ENCODE measurements at regions not wholly inside any gene's neighbourhood (a gene's known extent, or its start where the extent isn't known, plus 50 kb on each side); places are given as distances from the start of the nearest gene placed in this dataset.
"Not testable (repeated sequence)": the region's sequence is repeated elsewhere in the genome, so short reads cannot be mapped to it uniquely, and the experiment has no call there.

GRCh38 chr3:6491768-6492167 is 369.1 kb upstream of the GRM7 start:
- no peak overlapping the region for H3K4me3 ChIP-seq (ENCODE audit: low read depth, low read length)
- no peaks in the 10 kb centered on the region for H3K36me3 ChIP-seq (replicated peaks)
- no peak for DNase-seq
- no peak for TF ChIP-seq CTCF (IDR thresholded peaks at IDR 0.05; ENCODE audit: low read depth, low read length, missing control alignments)
- H3K27ac ChIP-seq: no peak overlapping the region
- no peaks in the 10 kb centered on the region for H3K27me3 ChIP-seq (replicated peaks)
- in situ Hi-C loops (cut with HindIII; ENCODE audit: low pct_ligation_motif_present, low sequenced_read_pairs): no loop called here

- H3K4me3 ChIP-seq (ENCODE audit: low read depth, low read length): no peak overlapping the region
- no peak for DNase-seq
- no peak overlapping the region for H3K27ac ChIP-seq
- in situ Hi-C loops (cut with HindIII; ENCODE audit: low pct_ligation_motif_present, low sequenced_read_pairs): no loop called here
- no peaks in the 10 kb centered on the region for H3K36me3 ChIP-seq (replicated peaks)
- H3K27me3 ChIP-seq (replicated peaks): no peaks in the 10 kb centered on the region
- no peak for TF ChIP-seq CTCF (IDR thresholded peaks at IDR 0.05; ENCODE audit: low read depth, low read length, missing control alignments)
Measured at GRCh38 chr3:6492306-6492705, 368.6 kb upstream of the GRM7 start.

GRCh38 chr3:6498944-6499343 is 362.0 kb upstream of the GRM7 start:
- H3K27me3 ChIP-seq (replicated peaks); DNase-seq; H3K27ac ChIP-seq; H3K36me3 ChIP-seq (replicated peaks); in situ Hi-C loops (cut with HindIII; ENCODE audit: low pct_ligation_motif_present, low sequenced_read_pairs); H3K4me3 ChIP-seq (ENCODE audit: low read depth, low read length): not testable (repeated sequence)

- in situ Hi-C loops (cut with HindIII; ENCODE audit: low pct_ligation_motif_present, low sequenced_read_pairs): no loop called here
- Histone ChIP-seq H3K36me3 (replicated peaks) (no peaks in the 10 kb centered on the region), H3K27me3 (replicated peaks) (no peaks in the 10 kb centered on the region), H3K4me3 (ENCODE audit: low read depth, low read length) (no peak overlapping the region), H3K27ac (no peak overlapping the region)
- DNase-seq: no peak
- TF ChIP-seq CTCF (IDR thresholded peaks at IDR 0.05; ENCODE audit: low read depth, low read length, missing control alignments): no peak
Measured at GRCh38 chr3:6504347-6504746, 356.6 kb upstream of the GRM7 start.

- no peak overlapping the region for H3K4me3 ChIP-seq (ENCODE audit: low read depth, low read length)
- no peak overlapping the region for H3K27ac ChIP-seq
- no peaks in the 10 kb centered on the region for H3K27me3 ChIP-seq (replicated peaks)
- TF ChIP-seq CTCF (IDR thresholded peaks at IDR 0.05; ENCODE audit: low read depth, low read length, missing control alignments): no peak
- no peaks in the 10 kb centered on the region for H3K36me3 ChIP-seq (replicated peaks)
- in situ Hi-C loops (cut with HindIII; ENCODE audit: low pct_ligation_motif_present, low sequenced_read_pairs): no loop called here
- no peak for DNase-seq
Measured at GRCh38 chr3:6504834-6505233, 356.1 kb upstream of the GRM7 start.

GRCh38 chr3:6508410-6508759 is 352.5 kb upstream of the GRM7 start:
- TF ChIP-seq CTCF (IDR thresholded peaks at IDR 0.05; ENCODE audit: low read depth, low read length, missing control alignments): no peak
- Histone ChIP-seq H3K36me3 (replicated peaks) (no peaks in the 10 kb centered on the region), H3K27ac (no peak overlapping the region), H3K27me3 (replicated peaks) (no peaks in the 10 kb centered on the region), H3K4me3 (ENCODE audit: low read depth, low read length) (no peak overlapping the region)
- no peak for DNase-seq
- in situ Hi-C loops (cut with HindIII; ENCODE audit: low pct_ligation_motif_present, low sequenced_read_pairs): no loop called here
